ENCODE measurements at regions not wholly inside any gene's neighbourhood (a gene's known extent, or its start where the extent isn't known, plus 50 kb on each side); places are given as distances from the start of the nearest gene placed in this dataset.
"Not testable (repeated sequence)": the region's sequence is repeated elsewhere in the genome, so short reads cannot be mapped to it uniquely, and the experiment has no call there.

- TF ChIP-seq CTCF (IDR thresholded peaks at IDR 0.05; ENCODE audit: low read depth, low read length, missing input control); YY1 (IDR thresholded peaks at IDR 0.05); ZBTB33 (IDR thresholded peaks at IDR 0.05); ATF3 (IDR thresholded peaks at IDR 0.05); EGR1 (IDR thresholded peaks at IDR 0.05; ENCODE audit: low read depth in 2 of 2); JUND (IDR thresholded peaks at IDR 0.05); NR2F2 (IDR thresholded peaks at IDR 0.05); RAD21 (IDR thresholded peaks at IDR 0.05); TAF1 (conservative IDR thresholded peaks at IDR 0.05); SP1 (IDR thresholded peaks at IDR 0.05); RXRA (IDR thresholded peaks at IDR 0.05); REST (IDR thresholded peaks at IDR 0.05); HNF4G (IDR thresholded peaks at IDR 0.05): not testable (repeated sequence)
- TF ChIP-seq, protein P1, sequence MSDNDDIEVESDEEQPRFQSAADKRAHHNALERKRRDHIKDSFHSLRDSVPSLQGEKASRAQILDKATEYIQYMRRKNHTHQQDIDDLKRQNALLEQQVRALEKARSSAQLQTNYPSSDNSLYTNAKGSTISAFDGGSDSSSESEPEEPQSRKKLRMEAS (IDR thresholded peaks at IDR 0.05) = not testable (repeated sequence)
Measured at GRCh38 chr16:9676560-9677300, 505.5 kb downstream of the GRIN2A start.

All from liver (tissue), 3 donors.